GM12878 (cell line): ENCODE measurements at regions not wholly inside any gene's neighbourhood (a gene's known extent, or its start where the extent isn't known, plus 50 kb on each side); places are given as distances from the start of the nearest gene placed in this dataset.

Experiments
- ATAC-seq: fragments of 200-7000 bp; cut with Tn5 transposase; 3 replicates; pipeline ENCODE4 v1.9.1; 2020; ENCODE audit warnings: mild to moderate bottlenecking, moderate library complexity
- BruUV-seq: library from RNA; stranded (reverse); fragments of 400-500 nt; replicated peaks from 2 replicates; lab custom pipeline; 2021; lab: Mats Ljungman, UMichigan
- CTCF ChIA-PET: fragments of 300-600 bp; sonication (Branson Sonifier 250); formaldehyde crosslinking; extraction: SDS; loops from one replicate; lab custom pipeline; 2021; ENCODE audit warnings: inconsistent platforms; lab: Yijun Ruan, JAX
- POLR2A ChIA-PET: fragments of 350-600 bp; formaldehyde crosslinking; extraction: SDS; loops from one replicate; lab custom pipeline; 2021; ENCODE audit warnings: inconsistent platforms; lab: Charles Lee
- RAD21 ChIA-PET: fragments of 300-600 bp; sonication (Branson Sonifier 250); formaldehyde crosslinking; loops from one replicate; lab custom pipeline; 2023; ENCODE audit warnings: antibody characterized with exemption; ENCODE audit not compliant: unreplicated experiment; lab: Charles Lee
- SMC1A ChIA-PET: fragments of 300-600 bp; sonication (Branson Sonifier 250); formaldehyde crosslinking; loops from one replicate; lab custom pipeline; 2023; ENCODE audit not compliant: unreplicated experiment, uncharacterized antibody; lab: Charles Lee
- DNase-seq: peaks from one replicate; pipeline ENCODE4 v3.0.0-alpha.2; 2011; ENCODE audit warnings: low read depth, low spot score
- FAIRE-seq: peaks from 3 replicates; lab custom pipeline; 2011; peaks lifted over from hg19 to GRCh38; lab: Jason Lieb, UNC
- H2AFZ ChIP-seq: 2 replicates; pipeline ENCODE4 v1.6.0; 2011; ENCODE audit warnings: low read depth, low read length, control low read depth; ENCODE audit not compliant: control insufficient read depth
- H3K27ac ChIP-seq: 2 replicates; pipeline ENCODE4 v1.5.1; 2011; ENCODE audit warnings: control low read depth; ENCODE audit not compliant: control insufficient read depth, insufficient read depth
- H3K27me3 ChIP-seq, 2 experiments: replicated peaks in 1 of 2; 2 replicates each; pipeline versions ENCODE4 v1.6.0 to v1.6.1; 2011; ENCODE audit warnings: low read length in 1 of 2; ENCODE audit not compliant: control insufficient read depth in 2 of 2, insufficient read depth in 2 of 2
- H3K36me3 ChIP-seq, 2 experiments: 2 replicates each; pipeline ENCODE4 v1.5.1; 2011; ENCODE audit warnings: low read length in 1 of 2; ENCODE audit not compliant: control insufficient read depth in 2 of 2, insufficient read depth in 2 of 2
- H3K4me1 ChIP-seq: 2 replicates; pipeline ENCODE4 v1.6.1; 2011; ENCODE audit warnings: mild to moderate bottlenecking, low read length, moderate library complexity, mixed read lengths; ENCODE audit not compliant: control insufficient read depth, insufficient read depth
- H3K4me2 ChIP-seq: 2 replicates; pipeline ENCODE4 v1.6.0; 2011; ENCODE audit warnings: control low read depth; ENCODE audit not compliant: control insufficient read depth, insufficient read depth
- H3K4me3 ChIP-seq: fragments of 200-600 bp; sonication (generic); 2 replicates; pipeline ENCODE4 v1.5.1; 2016
- H3K79me2 ChIP-seq: 2 replicates; pipeline ENCODE4 v1.6.0; 2011; ENCODE audit warnings: low read length; ENCODE audit not compliant: control insufficient read depth, insufficient read depth
- H3K9ac ChIP-seq: 2 replicates; pipeline ENCODE4 v1.8.0; 2011; ENCODE audit warnings: low read length, control low read depth, mixed read lengths; ENCODE audit not compliant: control insufficient read depth, insufficient read depth
- H3K9me3 ChIP-seq: replicated peaks from 3 replicates; pipeline ENCODE4 v1.5.1; 2011; ENCODE audit warnings: mild to moderate bottlenecking, low read length; ENCODE audit not compliant: control insufficient read depth, insufficient read depth
- H4K20me1 ChIP-seq: 2 replicates; pipeline ENCODE4 v1.6.0; 2011; ENCODE audit not compliant: control insufficient read depth, insufficient read depth
- BHLHE40 ChIP-seq, 2 experiments: fragments of 450-650 bp in 1 of 2; IDR thresholded peaks; 2 replicates each; pipeline ENCODE4 v1.6.1; 2011 to 2017; ENCODE audit warnings: low read depth in 2 of 2, borderline replicate concordance in 1 of 2, improper control_type of control experiment in 1 of 2, low read length in 1 of 2, mild to moderate bottlenecking in 1 of 2
- BRCA1 ChIP-seq: IDR thresholded peaks from 2 replicates; pipeline ENCODE4 v1.6.1; 2011; ENCODE audit warnings: low read depth, low read length, improper control_type of control experiment
- CBX5 ChIP-seq: sonication (generic); IDR thresholded peaks from 2 replicates; pipeline ENCODE4 v1.6.1; 2016; ENCODE audit warnings: low read depth, moderate library complexity, mild to moderate bottlenecking, inconsistent platforms
- E2F4 ChIP-seq: IDR thresholded peaks from 2 replicates; pipeline ENCODE4 v1.6.1; 2012; ENCODE audit warnings: low read depth, low read length, improper control_type of control experiment
- EP300 ChIP-seq, 2 experiments: fragments of 150-350 bp in 1 of 2; IDR thresholded peaks; 2 replicates each; pipeline ENCODE4 v1.6.1; 2011 to 2012; ENCODE audit warnings: low read depth in 2 of 2, low read length in 2 of 2, borderline replicate concordance in 1 of 2, improper control_type of control experiment in 1 of 2, inconsistent platforms in 1 of 2; ENCODE audit not compliant: control insufficient read depth in 1 of 2
- GABPA ChIP-seq: IDR thresholded peaks from 2 replicates; pipeline ENCODE4 v1.6.1; 2014; ENCODE audit warnings: antibody characterized with exemption, low read depth, mild to moderate bottlenecking, inconsistent platforms
- HDGF ChIP-seq: fragments of 450-650 bp; IDR thresholded peaks from 2 replicates; pipeline ENCODE4 v1.6.1; 2016; ENCODE audit warnings: antibody characterized with exemption
- MEF2B ChIP-seq: fragments of 450-650 bp; IDR thresholded peaks from 2 replicates; pipeline ENCODE4 v1.6.1; 2018; ENCODE audit warnings: mild to moderate bottlenecking, moderate library complexity; ENCODE audit not compliant: partially characterized antibody, poor library complexity, severe bottlenecking
- NR2C1 ChIP-seq: fragments of 450-650 bp; IDR thresholded peaks from 2 replicates; pipeline ENCODE4 v1.6.1; 2017; ENCODE audit warnings: antibody characterized with exemption, mild to moderate bottlenecking, moderate library complexity
- NR2C2 ChIP-seq: IDR thresholded peaks from 2 replicates; pipeline ENCODE4 v1.6.1; 2011; ENCODE audit warnings: borderline replicate concordance, low read depth; ENCODE audit not compliant: control insufficient read depth, insufficient read length
- RCOR1 ChIP-seq: conservative IDR thresholded peaks from 2 replicates; pipeline ENCODE4 v1.6.1; 2012; ENCODE audit warnings: low read depth, low read length, improper control_type of control experiment
- RUNX3 ChIP-seq: IDR thresholded peaks from 2 replicates; pipeline ENCODE4 v1.6.1; 2012; ENCODE audit warnings: low read length, inconsistent platforms
- SMC3 ChIP-seq: IDR thresholded peaks from 2 replicates; pipeline ENCODE4 v1.6.1; 2011; ENCODE audit warnings: low read length, improper control_type of control experiment, borderline replicate concordance
- TCF3 ChIP-seq: IDR thresholded peaks from 2 replicates; pipeline ENCODE4 v1.6.1; 2012; ENCODE audit warnings: low read depth, mild to moderate bottlenecking, low read length, borderline replicate concordance; ENCODE audit not compliant: insufficient read depth
- YY1 ChIP-seq: IDR thresholded peaks from 2 replicates; pipeline ENCODE4 v1.6.1; 2011; ENCODE audit warnings: low read depth, mild to moderate bottlenecking, low read length
- WGBS: methylation state at CpG from one replicate; pipeline ENCODE4 v1.1.6; 2016; ENCODE audit warnings: low lambda C conversion rate; ENCODE audit not compliant: insufficient replicate concordance, insufficient coverage; ENCODE audit errors: missing lambda C conversion rate; 5-methylcytosine and 5-hydroxymethylcytosine counted together
- in situ Hi-C: fragments of 300-500 bp; cut with MboI; formaldehyde crosslinking; loops from 9 replicates; pipeline ENCODE4 v1.14.3; 2018; ENCODE audit warnings: mixed read lengths
- intact Hi-C: fragments of 100-400 bp; cut with micrococcal nuclease; formaldehyde crosslinking; loops from one replicate; pipeline ENCODE4 v1.14.2; 2022; ENCODE audit not compliant: unreplicated experiment
- TF ChIP-seq, protein P1 (sequence below): IDR thresholded peaks from 2 replicates; pipeline ENCODE4 v1.6.1; 2012; ENCODE audit warnings: low read depth, low read length, improper control_type of control experiment
- TF ChIP-seq, protein P2 (sequence below): fragments of 450-650 bp; formaldehyde crosslinking; IDR thresholded peaks from 2 replicates; pipeline ENCODE4 v1.5.0; 2022; ENCODE audit warnings: mild to moderate bottlenecking, missing genetic modification characterization
- TF ChIP-seq, protein P3 (sequence below): IDR thresholded peaks from 2 replicates; pipeline ENCODE4 v1.6.1; 2012; ENCODE audit warnings: mild to moderate bottlenecking, low read depth, low read length

GRCh38 chr11:15495462-15495861, 380.7 kb downstream of the INSC start:
- Histone ChIP-seq H3K79me2 (no peaks in the 10 kb centered on the region), H3K9me3 (no peaks in the 10 kb centered on the region), H4K20me1 (no peaks in the 10 kb centered on the region), H3K27me3 (no peaks in the 10 kb centered on the region; a peak in 1 of 4 replicates), H2AFZ (no peak overlapping the region), H3K4me3 (no peak overlapping the region), H3K4me2 (no peak overlapping the region), H3K36me3 (no peaks in the 10 kb centered on the region), H3K4me1 (no peaks in the 10 kb centered on the region), H3K27ac (no peak overlapping the region), H3K9ac (no peak overlapping the region)
- SMC1A ChIA-PET: no interaction called here
- RAD21 ChIA-PET: no interaction called here
- no peak for ATAC-seq
- CTCF ChIA-PET: no interaction called here
- FAIRE-seq: no peak
- no peak for DNase-seq
- 35% methylated on average over 3 of the region's 3 CpGs for WGBS
- POLR2A ChIA-PET: no interaction called here
- in situ Hi-C loops (no loop called here), intact Hi-C loops (no loop called here)
- no TSS peak for BruUV-seq
- TF ChIP-seq MEF2B (no peak), CBX5 (no peak), SMC3 (no peak), EP300 (IDR thresholded peaks at IDR 0.05; ENCODE audit: borderline replicate concordance in 1 of 2, control insufficient read depth in 1 of 2, low read depth in 2 of 2, low read length in 2 of 2) (no peak), BRCA1 (no peak), RCOR1 (no peak), TCF3 (no peak), E2F4 (no peak), NR2C2 (no peak), RUNX3 (no peak), HDGF (no peak), NR2C1 (no peak), GABPA (no peak), BHLHE40 (IDR thresholded peaks at IDR 0.05; ENCODE audit: borderline replicate concordance in 1 of 2, low read depth in 2 of 2, low read length in 1 of 2) (no peak), YY1 (no peak)
- TF ChIP-seq, protein P1, sequence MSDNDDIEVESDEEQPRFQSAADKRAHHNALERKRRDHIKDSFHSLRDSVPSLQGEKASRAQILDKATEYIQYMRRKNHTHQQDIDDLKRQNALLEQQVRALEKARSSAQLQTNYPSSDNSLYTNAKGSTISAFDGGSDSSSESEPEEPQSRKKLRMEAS: no peak
- TF ChIP-seq, protein P2, sequence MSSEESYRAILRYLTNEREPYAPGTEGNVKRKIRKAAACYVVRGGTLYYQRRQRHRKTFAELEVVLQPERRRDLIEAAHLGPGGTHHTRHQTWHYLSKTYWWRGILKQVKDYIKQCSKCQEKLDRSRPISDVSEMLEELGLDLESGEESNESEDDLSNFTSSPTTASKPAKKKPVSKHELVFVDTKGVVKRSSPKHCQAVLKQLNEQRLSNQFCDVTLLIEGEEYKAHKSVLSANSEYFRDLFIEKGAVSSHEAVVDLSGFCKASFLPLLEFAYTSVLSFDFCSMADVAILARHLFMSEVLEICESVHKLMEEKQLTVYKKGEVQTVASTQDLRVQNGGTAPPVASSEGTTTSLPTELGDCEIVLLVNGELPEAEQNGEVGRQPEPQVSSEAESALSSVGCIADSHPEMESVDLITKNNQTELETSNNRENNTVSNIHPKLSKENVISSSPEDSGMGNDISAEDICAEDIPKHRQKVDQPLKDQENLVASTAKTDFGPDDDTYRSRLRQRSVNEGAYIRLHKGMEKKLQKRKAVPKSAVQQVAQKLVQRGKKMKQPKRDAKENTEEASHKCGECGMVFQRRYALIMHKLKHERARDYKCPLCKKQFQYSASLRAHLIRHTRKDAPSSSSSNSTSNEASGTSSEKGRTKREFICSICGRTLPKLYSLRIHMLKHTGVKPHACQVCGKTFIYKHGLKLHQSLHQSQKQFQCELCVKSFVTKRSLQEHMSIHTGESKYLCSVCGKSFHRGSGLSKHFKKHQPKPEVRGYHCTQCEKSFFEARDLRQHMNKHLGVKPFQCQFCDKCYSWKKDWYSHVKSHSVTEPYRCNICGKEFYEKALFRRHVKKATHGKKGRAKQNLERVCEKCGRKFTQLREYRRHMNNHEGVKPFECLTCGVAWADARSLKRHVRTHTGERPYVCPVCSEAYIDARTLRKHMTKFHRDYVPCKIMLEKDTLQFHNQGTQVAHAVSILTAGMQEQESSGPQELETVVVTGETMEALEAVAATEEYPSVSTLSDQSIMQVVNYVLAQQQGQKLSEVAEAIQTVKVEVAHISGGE (CRISPR knock-in tag): no peak
- TF ChIP-seq, protein P3, sequence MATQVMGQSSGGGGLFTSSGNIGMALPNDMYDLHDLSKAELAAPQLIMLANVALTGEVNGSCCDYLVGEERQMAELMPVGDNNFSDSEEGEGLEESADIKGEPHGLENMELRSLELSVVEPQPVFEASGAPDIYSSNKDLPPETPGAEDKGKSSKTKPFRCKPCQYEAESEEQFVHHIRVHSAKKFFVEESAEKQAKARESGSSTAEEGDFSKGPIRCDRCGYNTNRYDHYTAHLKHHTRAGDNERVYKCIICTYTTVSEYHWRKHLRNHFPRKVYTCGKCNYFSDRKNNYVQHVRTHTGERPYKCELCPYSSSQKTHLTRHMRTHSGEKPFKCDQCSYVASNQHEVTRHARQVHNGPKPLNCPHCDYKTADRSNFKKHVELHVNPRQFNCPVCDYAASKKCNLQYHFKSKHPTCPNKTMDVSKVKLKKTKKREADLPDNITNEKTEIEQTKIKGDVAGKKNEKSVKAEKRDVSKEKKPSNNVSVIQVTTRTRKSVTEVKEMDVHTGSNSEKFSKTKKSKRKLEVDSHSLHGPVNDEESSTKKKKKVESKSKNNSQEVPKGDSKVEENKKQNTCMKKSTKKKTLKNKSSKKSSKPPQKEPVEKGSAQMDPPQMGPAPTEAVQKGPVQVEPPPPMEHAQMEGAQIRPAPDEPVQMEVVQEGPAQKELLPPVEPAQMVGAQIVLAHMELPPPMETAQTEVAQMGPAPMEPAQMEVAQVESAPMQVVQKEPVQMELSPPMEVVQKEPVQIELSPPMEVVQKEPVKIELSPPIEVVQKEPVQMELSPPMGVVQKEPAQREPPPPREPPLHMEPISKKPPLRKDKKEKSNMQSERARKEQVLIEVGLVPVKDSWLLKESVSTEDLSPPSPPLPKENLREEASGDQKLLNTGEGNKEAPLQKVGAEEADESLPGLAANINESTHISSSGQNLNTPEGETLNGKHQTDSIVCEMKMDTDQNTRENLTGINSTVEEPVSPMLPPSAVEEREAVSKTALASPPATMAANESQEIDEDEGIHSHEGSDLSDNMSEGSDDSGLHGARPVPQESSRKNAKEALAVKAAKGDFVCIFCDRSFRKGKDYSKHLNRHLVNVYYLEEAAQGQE: no peak
